ENCODE measurements at regions not wholly inside any gene's neighbourhood (a gene's known extent, or its start where the extent isn't known, plus 50 kb on each side); places are given as distances from the start of the nearest gene placed in this dataset.
"Not testable (repeated sequence)": the region's sequence is repeated elsewhere in the genome, so short reads cannot be mapped to it uniquely, and the experiment has no call there.

DNA sequence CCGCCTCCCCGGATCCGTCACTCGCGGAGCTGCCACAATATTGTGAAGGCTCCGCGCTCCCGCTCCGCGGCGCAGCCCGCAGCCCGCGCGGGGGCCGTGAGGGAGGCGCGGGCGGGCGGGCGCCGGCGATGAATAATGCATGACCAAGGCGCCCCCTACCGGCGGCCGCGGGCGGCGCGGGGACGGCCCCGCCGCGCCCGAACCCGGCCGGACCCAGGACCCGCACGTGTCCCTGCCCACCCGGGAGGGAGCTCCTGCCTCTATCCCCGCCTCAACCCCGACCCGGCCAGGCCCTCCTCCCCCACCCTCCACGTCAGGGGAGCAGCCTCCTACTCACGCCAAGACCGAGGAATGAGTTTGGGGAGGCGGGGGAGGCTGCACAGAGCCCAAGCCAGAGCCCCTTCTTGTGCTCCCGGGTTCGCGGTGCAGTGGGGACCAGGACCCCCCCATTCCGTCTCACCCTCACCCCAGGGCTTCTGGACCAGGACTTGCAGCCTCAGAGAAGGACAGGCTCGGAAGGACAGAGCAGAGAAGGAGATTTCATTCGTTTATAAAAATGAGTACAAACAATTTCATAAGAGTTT, 70.8 kb upstream of the CASZ1 start:
- peak; percentile 19 for DNase-seq (ENCODE audit: low read depth, low spot score)

DNA sequence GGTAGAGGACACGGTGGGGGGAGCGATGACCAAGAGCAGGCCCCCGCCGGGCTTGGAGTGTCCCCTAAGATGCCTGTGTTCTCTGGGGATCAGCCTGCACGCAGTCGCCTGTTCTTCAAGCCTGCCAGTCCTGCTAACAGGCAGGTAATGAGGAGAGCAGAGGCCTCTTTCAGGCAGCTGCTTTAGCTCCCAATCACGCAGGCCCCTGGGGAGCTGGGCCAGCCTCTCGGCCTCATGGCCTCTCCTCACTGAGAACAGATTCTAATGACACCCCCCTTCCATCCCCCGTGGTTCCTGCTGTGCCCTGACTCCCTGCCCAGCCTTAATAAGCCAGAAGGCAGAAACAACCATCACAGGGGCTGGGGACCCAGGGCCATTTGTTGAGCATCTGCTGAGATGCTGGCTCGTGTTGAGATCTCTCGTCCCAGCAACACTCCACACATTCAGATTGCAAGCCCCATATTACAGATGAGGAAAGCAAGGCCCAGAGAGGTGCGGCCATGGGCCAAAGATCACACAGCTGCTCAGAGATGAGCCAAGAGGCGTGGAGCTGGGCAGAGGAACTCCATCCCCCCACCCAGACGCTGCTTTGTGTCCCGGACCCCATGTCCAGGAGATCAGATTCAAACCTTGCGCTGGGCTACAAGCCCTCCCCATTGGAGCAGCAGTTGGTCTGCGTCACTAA, 71.6 kb upstream of the CASZ1 start:
- no peak for DNase-seq (ENCODE audit: low read depth, low spot score)

- DNase-seq (ENCODE audit: low read depth, low spot score): no peak
These were observed 72.1 kb upstream of the CASZ1 start for GRCh38 chr1:10868599-10868965.

DNA sequence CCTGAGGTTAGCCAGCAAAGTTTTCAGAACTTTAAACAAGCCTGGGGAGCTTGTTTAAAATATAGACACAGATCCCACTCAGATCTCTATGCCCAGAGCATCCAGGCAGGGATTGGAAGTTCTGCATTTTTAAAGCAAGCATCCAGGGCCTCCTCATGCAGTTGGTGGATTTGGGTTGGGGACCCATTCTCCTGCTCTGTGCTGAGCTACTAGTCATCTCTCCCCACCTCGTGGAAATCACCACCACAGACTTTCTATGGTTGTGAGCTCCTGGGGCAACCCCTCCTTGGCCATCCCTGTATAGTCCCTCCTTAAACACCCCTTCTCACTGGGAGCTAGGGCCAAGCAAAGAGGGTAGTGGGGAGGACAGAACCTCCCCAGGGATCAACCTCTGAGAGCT, 73.5 kb upstream of the CASZ1 start:
- no peak for DNase-seq (ENCODE audit: low read depth, low spot score)

DNA sequence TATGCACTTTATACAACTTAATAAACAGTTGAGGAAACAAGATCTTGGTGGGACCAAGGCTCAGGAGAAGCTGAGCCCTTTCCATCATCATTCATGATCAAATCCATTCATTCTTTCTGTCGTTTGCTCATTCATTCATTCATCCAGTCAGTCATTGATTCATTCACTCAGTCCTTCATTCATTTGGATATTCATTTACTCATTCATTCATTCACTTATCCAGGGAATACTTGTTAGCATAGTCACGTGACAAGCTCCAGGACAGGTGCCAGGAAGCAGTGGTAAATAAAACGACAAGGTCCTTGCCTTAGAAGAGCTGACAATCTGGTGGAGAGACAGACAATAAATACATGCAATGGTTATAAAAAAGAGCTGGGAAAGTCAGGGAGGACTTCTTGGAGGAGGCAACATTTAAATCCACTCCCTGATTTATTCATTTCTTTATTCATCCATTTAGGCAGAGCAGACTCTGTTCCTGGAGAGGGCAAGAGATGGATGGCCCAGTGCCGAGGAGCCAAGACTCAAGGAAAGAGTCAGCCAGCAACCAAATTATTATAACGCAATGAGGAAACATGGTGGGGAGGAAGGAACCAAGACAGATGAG, 74.1 kb upstream of the CASZ1 start:
- no peak for DNase-seq (ENCODE audit: low read depth, low spot score)

DNA sequence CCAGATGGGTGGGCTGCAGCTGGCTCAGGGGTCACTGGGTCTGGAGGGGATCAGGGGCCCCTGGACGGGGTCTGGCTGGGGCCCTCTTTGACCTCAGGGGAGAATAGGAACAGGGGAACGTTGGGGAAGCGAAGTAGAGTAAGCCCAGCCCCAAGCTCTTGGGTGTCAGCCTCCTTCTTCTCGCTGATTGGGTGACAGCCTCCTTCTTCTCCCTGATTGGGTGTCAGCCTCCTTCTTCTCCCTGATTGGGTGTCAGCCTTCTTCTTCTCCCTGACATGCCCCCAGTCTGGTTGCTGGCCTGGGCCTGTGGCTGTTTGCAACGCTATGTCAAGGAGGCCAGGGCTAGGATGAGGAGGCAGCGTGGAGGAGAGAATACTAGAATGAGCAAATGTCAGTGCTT, 76.7 kb upstream of the CASZ1 start:
- DNase-seq (ENCODE audit: low read depth, low spot score): no peak

- no peak for DNase-seq (ENCODE audit: low read depth, low spot score)
These were observed 77.9 kb upstream of the CASZ1 start for GRCh38 chr1:10874351-10874750.

DNA sequence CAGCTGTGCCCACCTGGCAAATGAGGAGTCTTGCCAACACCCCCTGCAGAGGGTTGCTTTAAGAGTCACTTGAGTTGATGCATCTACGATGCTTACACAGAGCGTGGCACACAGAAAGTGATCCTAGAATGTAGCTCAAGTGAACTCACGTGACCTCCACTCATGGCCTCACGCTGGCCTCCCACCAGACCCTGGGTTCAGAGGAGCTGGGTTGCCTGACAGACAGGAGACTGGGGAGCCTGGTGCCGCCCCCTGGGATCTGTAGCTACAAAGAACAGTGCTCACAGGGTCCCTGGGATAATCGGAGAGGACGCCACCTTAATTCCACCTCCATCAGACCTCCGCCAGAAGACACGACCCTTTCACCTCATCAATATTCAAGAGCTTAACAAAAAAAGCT, 81.4 kb upstream of the CASZ1 start:
- no peak for DNase-seq (ENCODE audit: low read depth, low spot score)

DNA sequence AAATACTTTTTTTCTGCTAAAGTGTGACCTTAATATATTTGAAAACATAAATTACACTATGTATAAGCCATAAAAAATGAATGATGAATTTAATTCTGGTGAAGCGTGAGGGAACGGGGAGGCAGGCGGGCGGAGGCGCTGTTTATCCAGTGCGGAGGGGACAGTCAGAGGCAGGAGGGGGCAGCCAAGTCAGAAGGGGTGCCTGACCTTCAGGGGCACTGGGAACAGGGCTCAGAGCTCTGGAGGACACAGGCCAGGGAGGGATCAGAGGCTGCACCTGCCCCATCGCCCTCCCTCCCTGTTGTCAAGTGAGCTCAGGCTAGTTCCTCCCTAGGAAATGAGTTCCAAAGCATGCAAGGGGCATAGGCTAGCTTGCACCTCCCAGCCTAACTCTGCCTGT, 82.0 kb upstream of the CASZ1 start:
- DNase-seq (ENCODE audit: low read depth, low spot score): no peak

DNA sequence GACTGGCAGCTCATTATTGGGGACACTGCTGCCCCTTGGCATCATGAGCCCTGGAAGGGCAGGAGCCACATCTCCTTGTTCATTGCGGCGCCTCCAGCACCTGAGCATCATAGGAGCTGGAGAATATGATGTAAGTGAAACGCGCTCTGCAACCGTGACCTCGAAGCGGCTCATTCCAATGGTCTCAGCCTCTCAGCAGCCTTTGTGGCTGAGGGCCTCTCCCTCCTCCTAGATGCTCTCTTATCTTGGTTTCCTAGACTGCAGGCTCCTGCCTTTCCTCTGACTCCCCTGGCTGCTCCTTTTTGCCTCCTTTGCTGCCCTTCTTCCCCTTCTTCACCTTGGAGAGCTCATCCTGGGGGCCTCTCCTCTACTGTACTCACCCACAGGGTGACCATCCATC, 83.6 kb upstream of the CASZ1 start:
- DNase-seq (ENCODE audit: low read depth, low spot score): no peak

GRCh38 chr1:10881046-10881445, 84.6 kb upstream of the CASZ1 start:
- DNase-seq (ENCODE audit: low read depth, low spot score): no peak

DNA sequence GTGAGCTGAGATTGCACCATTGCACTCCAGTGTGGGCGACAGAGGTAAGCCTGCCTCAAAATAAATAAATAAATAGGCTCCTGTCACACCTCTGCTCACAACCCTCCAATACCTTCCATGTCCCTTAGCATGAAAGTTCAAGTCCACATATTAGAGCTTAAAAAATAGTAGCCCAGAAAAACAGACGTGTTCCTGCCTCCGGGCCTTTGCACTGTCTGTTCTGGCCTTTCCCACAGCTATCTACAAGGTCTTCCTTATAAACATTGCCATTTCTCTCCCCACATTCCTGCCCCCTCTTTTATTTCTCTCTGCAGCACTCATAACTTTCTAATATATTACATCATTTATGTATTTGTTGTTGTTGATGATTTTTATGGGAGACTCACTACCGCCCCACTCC, 85.6 kb upstream of the CASZ1 start:
- no peak for DNase-seq (ENCODE audit: low read depth, low spot score)

DNA sequence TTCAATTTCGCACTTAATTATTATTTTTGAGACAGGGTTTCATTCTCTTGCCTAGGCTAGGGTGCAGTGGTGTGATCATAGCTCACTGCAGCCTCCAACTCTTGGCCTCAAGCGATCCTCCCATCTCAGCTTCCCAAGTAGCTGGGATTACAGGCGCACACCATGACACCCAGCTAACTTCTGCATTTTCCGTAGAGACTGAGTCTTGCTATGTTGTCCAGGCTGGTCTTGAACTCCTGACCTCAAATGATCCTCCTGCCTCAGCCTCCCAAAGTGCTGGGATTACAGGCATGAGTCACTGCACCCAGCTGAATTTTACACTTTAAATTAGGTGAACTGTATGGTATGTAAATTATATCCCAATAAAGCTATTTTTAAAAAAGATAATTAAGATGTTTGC, 90.6 kb upstream of the CASZ1 start:
- DNase-seq (ENCODE audit: low read depth, low spot score): not testable (repeated sequence)

- no peak for DNase-seq (ENCODE audit: low read depth, low spot score)
These were observed 91.8 kb upstream of the CASZ1 start for GRCh38 chr1:10888291-10888690.

- no peak for DNase-seq (ENCODE audit: low read depth, low spot score)
These were observed 92.6 kb upstream of the CASZ1 start for GRCh38 chr1:10888791-10889649.

- DNase-seq (ENCODE audit: low read depth, low spot score): no peak
These were observed 93.4 kb upstream of the CASZ1 start for GRCh38 chr1:10889650-10890353.

- DNase-seq (ENCODE audit: low read depth, low spot score): no peak
These were observed 94.1 kb upstream of the CASZ1 start for GRCh38 chr1:10890491-10891071.

GRCh38 chr1:10891091-10891490, 94.6 kb upstream of the CASZ1 start:
- DNase-seq (ENCODE audit: low read depth, low spot score): no peak

DNA sequence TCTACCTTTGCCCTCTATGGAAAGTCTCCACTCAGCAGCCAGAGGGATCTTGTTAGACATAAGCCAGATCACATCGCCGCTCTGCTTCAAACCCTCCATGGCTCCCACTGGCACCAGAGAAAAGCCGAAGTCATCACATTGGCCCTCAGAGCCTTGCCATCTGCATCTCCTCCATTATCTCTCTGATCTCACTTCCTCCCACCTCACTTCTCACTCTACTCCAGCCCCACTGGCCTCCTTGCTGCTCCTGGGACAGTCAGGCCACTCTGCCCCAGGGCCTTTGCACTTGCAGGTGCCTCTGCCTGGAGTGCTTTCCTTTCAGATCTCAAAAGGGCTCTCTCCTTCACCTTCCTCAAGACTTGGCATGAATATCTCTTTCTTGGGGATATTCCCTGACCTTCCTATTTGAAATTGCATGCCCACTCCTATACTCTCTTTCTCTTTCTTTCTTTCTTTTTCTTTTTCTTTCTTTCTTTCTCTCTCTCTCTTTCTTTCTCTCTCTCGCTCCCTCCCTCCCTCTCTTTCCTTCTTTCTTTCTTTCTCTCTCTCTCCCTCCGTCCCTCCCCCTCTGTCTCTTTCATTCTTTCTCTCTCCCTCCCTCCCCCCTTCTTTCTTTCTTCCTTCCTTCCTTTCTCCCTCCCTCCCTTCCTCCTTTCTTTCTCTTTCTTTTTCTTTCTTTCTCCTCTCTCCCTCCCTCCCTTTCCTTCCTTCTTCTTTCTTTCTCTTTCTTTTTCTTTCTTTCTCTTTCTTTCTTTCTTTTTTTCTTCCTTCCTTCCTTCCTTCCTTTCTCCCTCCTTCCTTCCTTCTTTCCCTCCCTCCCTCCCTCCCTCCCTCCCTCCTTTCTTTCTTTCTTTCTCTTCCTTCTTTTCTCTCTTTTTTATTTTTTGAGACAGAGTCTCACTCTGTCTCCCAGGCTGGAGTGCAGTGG, 96.0 kb upstream of the CASZ1 start:
- no peak for DNase-seq (ENCODE audit: low read depth, low spot score)

GRCh38 chr1:10895621-10896020, 99.2 kb upstream of the CASZ1 start:
- DNase-seq (ENCODE audit: low read depth, low spot score): no peak

All from activated CD4-positive, CD25-positive, alpha-beta regulatory T cell treated with anti-CD3 and anti-CD28 coated beads, Interleukin-2, amount 50 U/mL, for 16 hours (primary cell).